CD4-positive, alpha-beta T cell treated with Interferon alpha-2 for 1 hour (primary cell): ENCODE measurements at regions not wholly inside any gene's neighbourhood (a gene's known extent, or its start where the extent isn't known, plus 50 kb on each side); places are given as distances from the start of the nearest gene placed in this dataset.

Experiments
- DNase-seq, 2 donors: peaks; one replicate each; pipeline ENCODE4 v3.0.0-alpha.2; 2020 to 2022

DNA sequence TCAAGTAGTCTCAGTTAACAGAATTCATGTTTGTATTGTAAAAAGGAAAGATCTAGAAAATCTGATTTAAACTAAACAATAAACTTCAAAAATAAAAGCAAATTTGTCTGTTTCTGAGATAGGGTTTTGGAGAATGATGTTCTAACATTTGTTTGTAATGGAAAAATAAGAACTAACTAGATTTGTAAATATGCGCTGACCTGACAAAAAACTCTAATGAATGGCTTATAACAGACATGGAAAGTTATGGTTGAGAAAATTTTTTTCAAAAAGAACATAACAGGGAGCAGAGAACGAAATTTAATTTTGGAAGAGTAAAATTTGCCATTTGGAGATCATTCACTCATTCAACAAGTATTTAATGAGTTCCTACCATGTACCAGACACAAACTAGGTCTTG is 179.0 kb upstream of the TARS1 start:
- no peak for DNase-seq

DNA sequence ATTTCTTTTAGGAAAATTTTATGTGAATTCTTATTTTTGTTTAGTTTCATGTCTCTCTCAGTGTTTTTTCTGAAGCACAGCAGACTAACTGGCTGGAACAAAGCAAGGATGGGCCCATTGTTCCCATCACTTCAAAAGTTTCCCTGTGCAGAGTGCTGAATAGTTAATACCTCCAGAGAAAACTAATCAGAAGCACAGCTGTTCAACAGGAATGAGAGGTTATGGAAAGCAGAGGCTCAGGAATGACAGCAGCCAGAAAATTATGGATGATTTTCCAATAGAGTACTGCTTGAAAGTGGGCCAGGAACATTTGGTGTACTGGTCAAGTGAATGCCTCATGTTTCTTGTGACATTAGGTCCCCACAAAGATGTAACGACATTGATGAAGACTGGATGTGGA is 173.0 kb upstream of the TARS1 start:
- no peak for DNase-seq

DNA sequence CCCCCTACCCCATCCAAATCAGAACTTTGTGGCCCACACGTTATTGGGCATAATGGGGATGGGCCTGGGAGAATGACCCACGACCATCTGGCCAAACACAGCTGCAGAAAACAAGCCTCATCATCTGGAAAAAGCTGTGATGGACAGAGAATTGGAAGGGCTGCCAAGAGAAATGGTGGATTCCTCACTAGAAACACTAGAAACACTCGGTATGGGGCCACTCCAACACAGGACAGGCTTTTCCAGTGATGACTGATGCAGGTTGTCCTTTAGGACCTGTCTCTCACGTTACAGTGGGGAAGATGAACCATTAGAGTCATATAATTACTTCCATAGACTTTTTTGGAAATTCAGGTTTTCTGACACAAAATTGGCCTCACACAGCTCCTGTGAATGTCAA is 172.4 kb upstream of the TARS1 start:
- no peak for DNase-seq

DNA sequence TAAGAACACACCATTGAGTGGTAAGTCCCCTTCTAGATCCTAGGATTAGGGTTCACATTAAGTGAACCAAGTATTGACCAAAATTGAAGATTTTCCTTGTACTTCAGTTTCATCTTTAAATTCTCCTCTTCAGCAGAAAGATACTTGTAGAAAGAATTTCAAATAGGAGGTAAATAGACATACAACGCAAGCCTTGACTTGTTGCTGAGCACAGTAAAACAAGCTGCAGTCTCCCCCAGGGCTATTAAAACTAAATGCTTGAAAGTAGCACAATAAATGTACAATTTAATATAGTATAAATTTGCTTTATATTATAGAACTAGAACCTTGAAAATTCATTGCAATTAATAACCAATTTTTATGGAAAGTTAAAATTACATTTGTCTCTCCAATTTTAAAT is 170.1 kb upstream of the TARS1 start:
- DNase-seq: no peak

DNA sequence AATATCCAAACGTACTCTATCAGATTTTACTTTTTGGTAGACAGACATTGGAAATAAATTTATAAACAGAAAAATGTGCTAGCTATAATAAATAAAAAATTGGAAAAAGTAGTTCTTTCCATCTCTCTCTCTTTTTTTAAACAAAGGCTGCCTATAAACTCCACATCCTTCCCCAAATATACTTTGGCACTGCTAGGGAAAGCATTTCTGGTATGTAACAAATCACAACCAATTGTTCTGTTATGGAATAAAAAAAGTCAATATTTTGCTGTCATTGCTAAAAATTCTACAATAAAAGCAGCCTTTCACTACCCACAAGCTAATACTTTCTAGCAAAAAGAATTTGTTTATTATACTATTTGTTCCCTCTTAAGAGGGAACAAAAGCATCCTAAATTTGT is 169.2 kb upstream of the TARS1 start:
- DNase-seq: no peak

DNA sequence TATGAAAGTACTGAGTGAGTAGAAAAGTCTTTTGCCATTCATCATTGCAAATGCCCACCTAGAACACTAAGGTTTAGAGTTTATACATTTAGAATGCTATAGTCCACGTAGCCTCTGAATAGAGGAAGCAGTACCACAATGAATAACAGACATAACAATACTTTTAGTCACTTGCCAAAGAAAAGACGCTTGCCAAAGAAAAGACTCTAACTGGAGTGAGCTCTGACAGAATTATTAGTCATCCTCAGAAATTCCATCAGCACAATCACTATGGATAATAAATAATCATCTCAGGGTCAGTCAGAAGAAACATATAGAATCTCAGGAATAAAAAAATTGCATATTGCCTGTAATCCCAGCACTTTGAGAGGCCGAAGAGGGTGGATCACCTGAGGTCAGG is 168.5 kb upstream of the TARS1 start:
- DNase-seq: no peak

DNA sequence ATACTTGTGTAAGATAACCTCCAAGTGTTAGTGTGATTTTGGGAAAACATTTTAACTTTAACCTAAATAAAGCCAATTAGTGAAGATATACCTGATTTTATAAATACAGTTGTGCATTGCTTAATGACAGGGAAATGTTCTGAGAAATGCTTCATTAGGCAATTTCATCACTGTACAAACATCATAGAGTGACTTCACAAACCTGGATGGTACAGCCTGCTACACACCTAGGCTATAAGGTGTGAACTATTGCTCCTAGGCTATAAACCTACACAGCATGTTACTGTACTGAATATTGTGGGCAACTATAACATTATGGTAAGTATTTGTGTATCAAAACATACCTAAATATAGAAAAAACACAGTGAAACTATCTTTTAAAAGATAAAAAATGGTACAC is 166.8 kb upstream of the TARS1 start:
- DNase-seq: no peak

DNA sequence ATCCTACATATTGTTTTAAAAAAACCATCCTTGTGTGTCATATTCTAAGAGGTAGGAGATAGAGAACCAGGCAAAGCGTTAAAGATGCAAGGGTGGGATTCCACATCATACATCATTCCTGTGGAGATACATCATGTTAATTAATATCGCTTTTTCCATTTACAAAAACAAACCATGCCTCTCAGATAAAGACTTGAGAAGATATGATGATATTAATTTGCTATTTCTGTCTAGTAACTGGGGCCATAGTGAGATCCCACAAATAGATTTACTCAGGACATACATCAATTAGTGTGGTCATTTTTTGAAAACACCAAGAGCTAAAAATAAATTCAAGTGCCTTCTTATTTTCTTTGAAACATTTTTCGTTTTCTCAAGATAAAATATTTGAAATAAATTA is 165.4 kb upstream of the TARS1 start:
- DNase-seq: no peak

DNA sequence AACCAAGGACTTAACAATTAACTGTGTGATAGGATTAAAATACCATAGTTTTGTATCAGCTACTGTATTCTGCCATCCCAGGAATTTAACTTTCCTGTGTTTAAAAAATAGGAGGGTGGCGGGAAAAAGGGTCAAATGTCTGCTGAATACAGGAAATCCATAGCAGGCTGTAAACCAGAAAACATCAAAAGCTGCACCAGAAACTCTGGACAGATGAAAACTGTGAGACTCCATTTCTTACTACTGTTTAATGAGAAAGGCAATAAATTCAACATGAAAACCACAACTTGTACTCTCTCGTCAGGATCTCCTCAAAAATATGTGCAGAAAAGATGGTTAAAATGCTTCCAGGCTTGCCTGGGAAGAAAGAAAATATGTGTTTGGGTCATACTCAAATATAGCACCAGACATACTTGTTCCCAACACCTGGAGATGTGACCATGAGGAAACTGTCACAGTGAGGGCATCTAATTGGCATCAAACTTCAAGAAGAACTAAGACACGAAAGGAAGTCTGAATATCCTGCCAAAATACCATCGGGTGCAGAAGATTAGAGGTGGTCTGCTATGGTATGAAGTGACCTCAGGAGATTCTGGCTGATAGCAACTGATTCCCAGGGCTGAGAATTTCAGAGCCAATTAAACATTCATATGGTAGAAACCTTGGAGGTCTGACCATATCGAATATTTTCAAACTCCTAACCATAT is 164.7 kb upstream of the TARS1 start:
- no peak for DNase-seq

DNA sequence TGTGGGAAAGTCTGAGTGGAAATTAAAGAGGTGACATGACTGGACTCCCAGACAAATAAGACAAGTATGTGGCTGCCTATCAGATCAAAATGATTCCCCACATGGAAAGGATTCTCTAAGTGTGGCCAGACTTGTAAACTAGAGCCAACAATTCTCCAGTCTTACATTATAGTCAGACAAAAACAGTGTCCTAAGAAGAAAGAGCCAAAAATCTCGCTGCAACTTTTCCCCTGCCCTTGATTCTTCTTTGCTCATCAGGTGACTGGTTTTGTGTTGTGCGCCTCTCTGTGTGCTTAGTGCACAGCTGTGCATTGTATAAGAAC is 164.2 kb upstream of the TARS1 start:
- no peak for DNase-seq

DNA sequence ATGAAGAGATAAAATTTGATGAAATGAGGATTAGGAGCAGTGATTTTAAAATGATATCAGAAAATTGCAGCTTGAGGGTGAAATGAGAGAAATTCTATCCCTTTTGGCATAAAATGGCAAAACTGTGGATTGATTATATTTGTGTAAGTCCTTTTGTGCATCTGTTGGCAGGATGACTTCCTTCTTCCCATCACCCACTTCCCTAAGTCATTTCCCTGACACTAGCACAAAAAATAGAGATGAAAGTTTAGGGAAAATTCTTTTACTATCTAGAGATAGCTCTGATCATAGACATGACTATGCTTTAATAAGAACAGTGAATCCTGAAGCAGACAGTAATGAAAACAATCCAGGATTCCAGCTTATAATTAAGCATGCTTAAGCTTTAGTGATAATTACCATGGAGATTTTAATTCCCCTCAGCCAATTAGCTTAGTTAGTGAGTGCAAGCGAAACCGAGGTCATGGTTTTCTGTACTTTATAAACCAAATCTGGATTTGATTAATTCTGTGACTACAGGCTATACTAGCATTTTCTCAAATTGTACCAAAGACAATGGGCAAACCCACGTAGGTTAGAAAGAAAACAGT is 163.6 kb upstream of the TARS1 start:
- no peak for DNase-seq

DNA sequence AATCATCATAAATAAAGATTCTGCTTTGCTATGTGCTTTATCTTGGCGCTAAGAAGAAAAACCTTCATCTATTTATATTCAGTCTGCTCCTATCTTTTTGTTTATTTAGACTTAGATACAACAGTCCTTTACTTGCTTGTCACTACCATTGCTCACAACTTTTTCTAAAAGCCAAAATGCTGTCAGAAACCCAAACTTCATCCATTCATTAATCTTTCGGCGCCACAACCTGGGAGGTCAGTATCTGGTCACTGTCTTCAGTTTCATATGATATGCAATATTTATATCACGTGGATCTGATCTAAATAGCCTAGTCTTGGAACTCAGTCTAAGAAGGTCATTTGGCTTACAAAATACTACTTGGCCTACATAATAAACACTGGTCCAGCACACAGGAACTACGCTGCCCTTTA is 159.3 kb upstream of the TARS1 start:
- no peak for DNase-seq

DNA sequence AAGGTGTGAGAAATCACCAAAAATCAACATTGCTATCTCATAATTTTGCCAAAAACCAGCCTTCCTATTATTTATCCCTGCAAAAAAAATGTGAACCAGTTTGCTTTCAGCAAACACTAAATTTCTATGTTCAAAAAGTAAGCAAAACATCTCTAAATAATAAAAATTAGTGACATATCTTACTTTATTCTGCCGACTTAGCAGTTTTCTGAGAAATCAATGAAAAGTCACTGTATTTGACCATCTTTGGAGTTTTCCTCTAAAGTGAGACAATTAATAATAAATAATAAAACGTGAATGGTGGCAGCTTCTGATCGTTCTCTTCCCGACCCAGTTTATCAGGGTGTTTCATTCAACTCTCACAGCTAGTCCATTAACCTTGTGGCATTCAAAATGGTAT is 158.6 kb upstream of the TARS1 start:
- DNase-seq: no peak

DNA sequence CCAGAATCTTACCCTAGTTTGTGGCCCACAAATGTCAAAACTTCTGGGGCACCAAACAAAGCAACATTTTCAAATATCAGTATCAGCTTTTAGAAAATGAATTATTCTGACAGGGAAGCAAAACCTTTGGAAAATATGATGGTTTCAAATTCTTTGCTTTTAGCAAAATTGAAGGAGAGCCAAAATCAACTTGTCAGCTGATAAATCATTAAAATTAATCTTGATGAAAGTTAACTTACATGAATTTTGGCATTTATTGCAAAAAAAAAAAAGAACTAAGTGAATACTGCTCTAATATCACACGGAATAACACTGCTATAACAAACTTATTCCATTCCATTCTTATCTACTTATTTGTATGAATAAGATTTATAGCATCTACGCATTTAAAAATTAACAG is 158.1 kb upstream of the TARS1 start:
- DNase-seq: no peak

DNA sequence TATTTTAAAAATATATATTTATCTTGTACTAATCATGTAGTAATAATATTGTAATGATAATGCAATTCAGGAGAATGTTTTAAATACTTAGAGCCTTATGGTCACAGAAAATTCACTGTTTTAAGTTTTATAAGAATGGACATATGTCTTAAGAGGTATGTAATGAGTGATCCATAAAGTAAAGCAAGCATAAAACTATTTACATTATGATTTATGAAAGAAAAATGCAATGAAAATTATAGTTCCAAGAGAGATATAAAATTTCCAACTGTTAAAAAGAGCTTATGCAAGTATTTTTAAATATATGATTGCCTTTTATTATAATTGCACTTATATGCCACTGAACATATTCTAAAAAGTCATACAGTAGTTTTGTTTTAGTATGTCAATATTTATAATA is 157.5 kb upstream of the TARS1 start:
- DNase-seq: no peak

DNA sequence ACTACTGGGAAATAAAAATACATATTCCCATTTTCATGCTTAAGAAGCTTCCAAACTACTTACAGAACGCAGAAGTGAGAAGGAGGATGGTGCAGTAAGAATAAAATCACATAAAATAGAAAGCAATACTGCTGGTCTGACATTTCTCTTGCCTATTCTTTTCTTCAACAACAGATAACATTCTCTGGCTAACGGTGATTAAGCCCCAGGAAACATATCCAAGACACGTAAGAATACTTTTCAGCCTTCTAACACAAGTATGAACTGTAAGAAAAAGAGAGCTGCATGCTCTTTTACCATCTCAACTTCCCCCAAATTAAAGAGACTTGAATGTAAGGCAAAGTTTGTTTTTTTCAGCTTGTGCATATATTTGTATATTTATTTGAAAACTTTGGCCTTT is 156.1 kb upstream of the TARS1 start:
- DNase-seq: no peak

DNA sequence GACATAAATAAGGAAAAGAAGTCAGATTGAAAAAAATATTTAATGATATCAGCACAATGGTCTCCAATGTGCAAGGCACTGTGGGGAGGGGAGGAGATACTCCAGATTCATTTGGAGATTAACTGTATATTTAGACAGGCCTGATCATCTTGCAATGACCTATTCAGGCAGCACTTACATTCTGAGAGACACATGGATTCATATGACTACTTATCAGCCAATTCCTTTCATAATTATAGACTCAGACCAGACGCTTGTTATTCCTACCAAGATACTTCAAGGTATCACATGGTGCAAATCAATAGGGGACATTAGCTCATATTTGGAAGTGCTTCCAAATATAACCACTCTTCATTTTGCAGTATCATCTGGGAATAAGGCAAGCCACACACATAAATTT is 153.5 kb upstream of the TARS1 start:
- DNase-seq: no peak

DNA sequence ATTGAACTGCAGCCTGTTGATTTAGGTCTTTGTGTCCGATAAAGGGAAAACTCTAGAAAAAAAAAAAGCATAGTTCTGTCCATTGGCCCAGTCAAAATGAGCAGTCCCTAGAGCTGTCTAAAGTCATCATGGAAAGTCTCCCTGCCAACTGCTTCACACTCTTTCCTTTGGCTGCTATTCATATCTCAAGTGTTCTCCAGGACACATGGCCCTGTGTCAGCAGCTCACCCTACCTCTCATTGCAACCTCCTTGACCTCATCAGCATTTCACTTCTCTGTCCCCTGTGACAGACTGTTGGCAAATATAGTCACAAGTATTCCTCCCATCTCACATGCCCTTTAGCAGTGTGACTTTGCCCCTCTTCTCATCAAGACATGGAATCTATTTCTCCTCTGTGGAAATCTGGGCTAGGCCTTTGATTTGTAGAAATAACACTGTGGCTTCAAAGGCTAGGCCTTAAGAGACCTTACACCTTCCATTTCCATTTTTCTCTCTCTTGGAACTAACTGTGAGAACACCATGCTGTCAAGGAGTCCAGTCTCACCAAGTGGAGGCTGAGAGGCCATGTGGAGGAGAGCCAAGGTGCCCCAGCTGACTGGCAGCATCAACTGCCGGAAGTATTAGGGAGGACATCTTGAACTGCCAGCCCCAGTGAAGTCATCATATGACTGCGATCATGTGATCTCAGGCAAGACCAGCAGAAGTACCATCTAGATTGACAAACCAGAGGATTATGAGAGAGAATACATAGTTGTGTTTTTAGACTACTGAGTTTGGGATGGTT is 149.4 kb upstream of the TARS1 start:
- DNase-seq: no peak

DNA sequence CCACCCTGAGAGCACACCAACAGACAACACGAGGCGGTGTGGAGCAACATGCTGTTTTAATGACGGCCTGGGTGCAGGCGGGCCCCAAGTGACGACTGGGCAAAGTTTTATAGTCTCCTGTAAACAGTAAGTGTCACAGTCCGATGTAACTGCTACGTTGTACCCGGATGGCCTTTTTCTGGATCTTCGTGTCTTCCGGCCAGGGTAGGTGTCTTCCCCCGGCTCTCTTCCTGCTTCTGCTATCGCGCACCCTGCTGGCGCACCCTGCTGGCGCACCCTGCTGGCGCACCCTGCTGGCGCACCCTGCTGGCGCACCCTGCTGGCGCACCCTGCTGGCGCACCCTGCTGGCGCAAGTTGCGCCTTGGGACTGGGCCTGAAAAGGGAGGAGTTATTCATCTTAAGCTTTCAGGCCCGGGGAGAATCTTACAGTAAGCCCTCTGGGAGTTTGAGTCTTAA is 143.0 kb upstream of the TARS1 start:
- DNase-seq: no peak

DNA sequence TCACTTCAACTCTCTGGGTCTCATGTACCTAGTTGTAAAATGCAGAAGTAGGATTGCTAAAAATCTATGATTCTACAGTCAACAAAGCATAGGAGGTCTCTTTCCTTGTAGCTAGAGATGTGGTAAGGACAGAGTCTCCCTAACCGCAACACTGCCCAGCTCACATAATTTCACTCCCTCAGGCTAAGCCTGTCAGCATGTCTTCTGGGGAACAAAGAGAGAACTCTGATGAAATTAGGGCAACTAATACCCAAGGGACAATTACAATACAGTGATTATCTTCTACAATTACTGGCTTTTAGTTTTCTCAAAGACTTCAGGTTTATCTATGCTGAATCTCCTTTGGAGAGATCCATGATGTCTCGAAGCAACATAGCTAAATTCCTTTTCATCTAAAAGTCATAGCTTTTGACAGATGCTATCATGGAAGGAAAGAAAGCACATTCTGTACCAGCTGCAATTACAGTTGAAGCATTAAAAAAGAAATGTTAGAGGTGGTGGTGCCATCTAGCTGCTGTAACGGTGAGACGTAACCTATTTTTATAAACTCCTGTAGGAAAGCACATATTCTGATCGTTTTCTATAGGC is 141.1 kb upstream of the TARS1 start:
- DNase-seq: no peak

DNA sequence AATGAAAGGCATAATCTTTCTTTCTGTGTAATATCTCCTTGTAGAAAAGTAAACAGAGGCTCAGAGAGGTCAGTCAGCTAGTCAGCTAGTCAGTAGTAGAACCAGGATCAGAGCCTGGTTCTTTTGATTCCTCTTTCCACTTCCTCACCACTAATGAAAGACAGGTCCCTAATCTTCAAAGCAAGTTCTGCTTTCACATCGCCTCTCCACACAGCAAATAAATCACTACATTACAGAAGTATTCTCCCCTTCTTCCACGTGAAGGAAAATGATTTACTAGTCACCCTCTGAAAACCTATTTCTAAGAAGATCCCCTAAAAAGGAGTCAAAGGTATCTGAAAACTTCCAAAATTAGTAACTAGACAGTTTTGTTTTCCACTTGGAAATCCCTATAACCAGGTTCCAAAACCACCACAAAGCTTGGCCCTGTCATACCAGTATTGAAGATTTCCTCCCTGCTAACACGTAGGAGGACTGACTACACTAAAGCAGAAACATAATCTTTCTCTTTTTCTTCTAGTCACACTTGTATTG is 140.5 kb upstream of the TARS1 start:
- no peak for DNase-seq

DNA sequence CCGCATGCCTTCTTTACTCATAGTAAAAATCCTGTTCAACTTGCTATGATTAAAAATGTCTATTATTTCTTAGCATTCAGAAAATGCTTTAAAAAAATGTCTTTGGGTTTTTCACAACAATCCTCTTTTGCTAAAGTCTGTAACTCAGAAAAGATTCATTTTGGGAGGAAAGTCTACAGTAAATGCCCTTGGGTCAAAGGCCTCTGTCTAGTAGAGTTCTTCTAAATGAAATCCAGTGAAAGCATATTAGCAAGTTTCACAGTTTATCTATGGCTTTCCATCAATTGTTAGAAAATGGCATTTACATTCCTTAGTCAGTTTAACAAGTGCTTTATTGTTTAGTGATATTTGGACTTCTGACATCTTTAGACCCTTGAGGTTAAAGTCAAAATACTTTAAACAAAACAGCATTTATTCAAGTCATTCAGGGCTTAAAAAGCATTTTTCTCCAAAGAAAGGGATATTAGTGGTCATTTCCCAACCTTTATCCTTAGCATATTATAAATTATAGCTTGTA is 137.1 kb upstream of the TARS1 start:
- DNase-seq: no peak

DNA sequence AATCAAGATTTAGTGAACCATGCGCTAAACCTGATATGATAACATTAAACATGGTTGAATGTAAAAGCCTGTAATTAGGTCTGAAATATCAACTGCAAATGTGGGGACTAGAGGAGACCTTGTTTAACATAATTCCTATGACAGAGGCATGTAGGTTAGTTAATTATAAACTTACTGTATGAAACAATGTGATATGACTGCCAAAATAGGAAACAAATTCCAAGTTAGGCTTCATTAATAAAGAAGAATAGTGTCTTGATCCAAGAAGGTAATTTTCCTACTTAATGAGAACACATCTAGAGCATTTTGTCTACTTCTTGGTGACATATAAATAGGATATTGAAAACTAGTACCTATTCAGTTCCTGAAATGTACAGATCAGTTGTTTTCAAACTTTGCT is 136.2 kb upstream of the TARS1 start:
- no peak for DNase-seq

DNA sequence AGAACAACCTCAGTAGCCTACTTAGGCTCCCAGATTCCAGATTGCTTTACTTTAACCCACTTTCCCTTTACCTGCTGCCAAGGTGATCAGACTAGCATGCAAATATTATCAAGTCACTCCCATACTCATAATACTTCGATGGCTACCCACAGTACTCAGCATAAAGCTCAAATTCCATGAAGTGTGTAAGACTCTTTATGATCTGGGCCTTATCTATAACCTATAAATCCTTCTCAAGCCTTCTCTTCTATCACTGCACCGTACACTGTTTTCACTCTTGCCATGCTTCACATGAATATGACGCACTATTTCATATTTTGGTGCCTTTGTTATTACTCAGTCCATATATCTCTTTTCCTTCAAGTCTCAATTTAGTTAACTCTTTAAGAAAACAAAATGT is 135.2 kb upstream of the TARS1 start:
- DNase-seq: no peak
